GM12873 (cell line): ENCODE measurements at regions not wholly inside any gene's neighbourhood (a gene's known extent, or its start where the extent isn't known, plus 50 kb on each side); places are given as distances from the start of the nearest gene placed in this dataset.

Source experiments
- CTCF ChIP-seq: IDR thresholded peaks from 2 replicates; pipeline ENCODE4 v1.5.1; 2012; ENCODE audit warnings: low read depth, mild to moderate bottlenecking, moderate library complexity, low read length, control low read depth; ENCODE audit not compliant: insufficient read depth; ENCODE audit errors: missing control alignments

GRCh38 chr11:109799604-109800003, 293.6 kb upstream of the ZC3H12C start:
- no peak for TF ChIP-seq CTCF

GRCh38 chr11:109804911-109805310, 288.3 kb upstream of the ZC3H12C start:
- TF ChIP-seq CTCF = no peak

GRCh38 chr11:109806205-109806604, 287.0 kb upstream of the ZC3H12C start:
- TF ChIP-seq CTCF = no peak

DNA sequence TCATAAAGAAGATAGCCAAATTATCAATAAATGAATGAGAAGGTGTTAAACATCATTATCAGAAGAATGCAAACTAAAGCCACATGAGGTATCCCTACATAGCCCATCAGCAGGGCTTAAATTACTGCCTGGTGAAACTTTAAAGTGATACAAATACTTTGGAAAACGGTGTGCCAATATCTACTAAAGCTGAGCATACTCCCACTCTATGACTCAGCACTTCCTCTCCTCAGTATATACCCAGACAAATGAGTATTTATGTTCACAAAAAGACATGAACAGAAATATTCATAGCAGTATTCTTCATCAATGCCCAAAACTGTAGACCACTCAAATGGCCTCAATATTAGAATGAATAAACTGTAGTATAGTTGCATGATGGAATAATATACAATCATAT, 284.6 kb upstream of the ZC3H12C start:
- TF ChIP-seq CTCF = no peak

DNA sequence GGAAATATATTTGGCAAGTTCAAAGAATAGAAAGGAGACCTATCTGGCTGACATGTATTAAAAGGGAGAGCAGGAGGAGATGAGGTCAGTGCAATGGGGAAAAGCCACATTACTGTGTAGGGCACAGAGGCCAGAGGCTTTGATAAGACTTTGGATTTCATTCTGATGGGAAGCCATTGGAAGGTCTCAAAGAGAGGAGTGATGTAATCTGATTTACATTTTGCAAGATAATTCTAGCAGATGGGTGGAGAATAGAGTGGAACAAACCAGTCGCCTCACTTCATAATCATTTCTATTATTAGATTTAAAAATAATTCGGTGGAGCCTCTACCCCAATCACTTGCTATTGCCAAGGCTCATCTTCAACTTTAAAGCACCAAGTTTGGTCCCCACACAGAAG, 278.4 kb upstream of the ZC3H12C start:
- no peak for TF ChIP-seq CTCF

- no peak for TF ChIP-seq CTCF
Observed at GRCh38 chr11:109815500-109816150, 277.6 kb upstream of the ZC3H12C start.

GRCh38 chr11:109818290-109818689, 274.9 kb upstream of the ZC3H12C start:
- no peak for TF ChIP-seq CTCF
